CD4-positive, alpha-beta T cell treated with Interleukin-4 for 1 hour (primary cell): ENCODE measurements at regions not wholly inside any gene's neighbourhood (a gene's known extent, or its start where the extent isn't known, plus 50 kb on each side); places are given as distances from the start of the nearest gene placed in this dataset.

Experiments
- DNase-seq, 2 donors: peaks; one replicate each; pipeline ENCODE4 v3.0.0-alpha.2; 2020 to 2022

- no peak for DNase-seq
Observed at GRCh38 chr2:41078341-41078740, 626.5 kb upstream of the SLC8A1 start.

GRCh38 chr2:41079011-41079410 lies 627.1 kb upstream of the SLC8A1 start:
- DNase-seq: no peak

- no peak for DNase-seq
Observed at GRCh38 chr2:41084321-41084720, 632.4 kb upstream of the SLC8A1 start.

GRCh38 chr2:41087946-41088345 lies 636.1 kb upstream of the SLC8A1 start:
- no peak for DNase-seq

- no peak for DNase-seq
Observed at GRCh38 chr2:41101281-41101680, 649.4 kb upstream of the SLC8A1 start.

GRCh38 chr2:41109744-41110143 lies 657.9 kb upstream of the SLC8A1 start:
- DNase-seq: no peak

- no peak for DNase-seq
Observed at GRCh38 chr2:41111836-41112627, 660.1 kb upstream of the SLC8A1 start.

- no peak for DNase-seq
Observed at GRCh38 chr2:41116106-41116797, 664.4 kb upstream of the SLC8A1 start.

- no peak for DNase-seq
Observed at GRCh38 chr2:41119489-41119888, 667.6 kb upstream of the SLC8A1 start.

GRCh38 chr2:41123341-41123740 lies 671.5 kb upstream of the SLC8A1 start:
- DNase-seq: no peak

- DNase-seq: no peak
Observed at GRCh38 chr2:41127351-41127750, 675.5 kb upstream of the SLC8A1 start.

GRCh38 chr2:41129988-41130387 lies 678.1 kb upstream of the SLC8A1 start:
- no peak for DNase-seq

- DNase-seq: no peak
Observed at GRCh38 chr2:41137031-41137430, 685.1 kb upstream of the SLC8A1 start.

GRCh38 chr2:41141146-41141791 lies 689.4 kb upstream of the SLC8A1 start:
- no peak for DNase-seq

- no peak for DNase-seq
Observed at GRCh38 chr2:41142478-41142877, 690.6 kb upstream of the SLC8A1 start.

GRCh38 chr2:41145066-41145465 lies 693.2 kb upstream of the SLC8A1 start:
- DNase-seq: no peak

GRCh38 chr2:41149054-41149453 lies 697.2 kb upstream of the SLC8A1 start:
- no peak for DNase-seq

- no peak for DNase-seq
Observed at GRCh38 chr2:41151746-41152145, 699.9 kb upstream of the SLC8A1 start.

GRCh38 chr2:41152318-41152717 lies 700.4 kb upstream of the SLC8A1 start:
- no peak for DNase-seq

- no peak for DNase-seq
Observed at GRCh38 chr2:41160439-41160838, 708.5 kb upstream of the SLC8A1 start.

GRCh38 chr2:41167014-41167413 lies 715.1 kb upstream of the SLC8A1 start:
- DNase-seq: no peak

GRCh38 chr2:41169744-41170143 lies 717.9 kb upstream of the SLC8A1 start:
- DNase-seq: no peak

- no peak for DNase-seq
Observed at GRCh38 chr2:41170589-41170988, 718.7 kb upstream of the SLC8A1 start.

- DNase-seq: no peak
Observed at GRCh38 chr2:41180387-41180786, 728.5 kb upstream of the SLC8A1 start.
